ENCODE measurements at regions not wholly inside any gene's neighbourhood (a gene's known extent, or its start where the extent isn't known, plus 50 kb on each side); places are given as distances from the start of the nearest gene placed in this dataset.
"Not testable (repeated sequence)": the region's sequence is repeated elsewhere in the genome, so short reads cannot be mapped to it uniquely, and the experiment has no call there.

- TF ChIP-seq CTCF (IDR thresholded peaks at IDR 0.05; ENCODE audit: low read depth, low read length), result no peak
- Histone ChIP-seq H3K27me3 (ENCODE audit: control insufficient read depth, insufficient read depth, low read length) (no peaks in the 10 kb centered on the region), H3K4me3 (ENCODE audit: low read depth, low read length) (no peak overlapping the region), H3K27ac (ENCODE audit: low read depth, low read length) (no peak overlapping the region), H3K9me3 (ENCODE audit: control insufficient read depth, insufficient read depth, low read length) (peaks cover 20% of the 10 kb centered on the region)
- DNase-seq (ENCODE audit: low read depth, low spot score), result no peak
- ChIA-PET CTCF (no interaction called here), POLR2A (no interaction called here)
Measured at GRCh38 chr16:5761592-5761991, 664.0 kb upstream of the EEF2KMT start.

- ChIA-PET POLR2A (no interaction called here), CTCF (no interaction called here)
- DNase-seq (ENCODE audit: low read depth, low spot score), result no peak
- H3K27ac ChIP-seq (ENCODE audit: low read depth, low read length), result no peak overlapping the region
- no peak overlapping the region for H3K4me3 ChIP-seq (ENCODE audit: low read depth, low read length)
- no peaks in the 10 kb centered on the region for H3K27me3 ChIP-seq (ENCODE audit: control insufficient read depth, insufficient read depth, low read length)
- TF ChIP-seq CTCF (IDR thresholded peaks at IDR 0.05; ENCODE audit: low read depth, low read length), result no peak
- H3K9me3 ChIP-seq (ENCODE audit: control insufficient read depth, insufficient read depth, low read length), result peaks cover 15% of the 10 kb centered on the region
Measured at GRCh38 chr16:5758281-5758680, 660.7 kb upstream of the EEF2KMT start.

GRCh38 chr16:5756969-5757368, 659.4 kb upstream of the EEF2KMT start:
- Histone ChIP-seq H3K27me3 (ENCODE audit: control insufficient read depth, insufficient read depth, low read length) (no peaks in the 10 kb centered on the region), H3K4me3 (ENCODE audit: low read depth, low read length) (no peak overlapping the region), H3K27ac (ENCODE audit: low read depth, low read length) (no peak overlapping the region), H3K9me3 (ENCODE audit: control insufficient read depth, insufficient read depth, low read length) (peaks cover 11% of the 10 kb centered on the region; the same call in 1 of the 2 replicates)
- CTCF ChIA-PET, result no interaction called here
- no peak for TF ChIP-seq CTCF (IDR thresholded peaks at IDR 0.05; ENCODE audit: low read depth, low read length)
- POLR2A ChIA-PET, result no interaction called here
- DNase-seq (ENCODE audit: low read depth, low spot score), result no peak

- no peak for TF ChIP-seq CTCF (IDR thresholded peaks at IDR 0.05; ENCODE audit: low read depth, low read length)
- Histone ChIP-seq H3K27ac (ENCODE audit: low read depth, low read length) (no peak overlapping the region), H3K27me3 (ENCODE audit: control insufficient read depth, insufficient read depth, low read length) (no peaks in the 10 kb centered on the region), H3K4me3 (ENCODE audit: low read depth, low read length) (no peak overlapping the region), H3K9me3 (ENCODE audit: control insufficient read depth, insufficient read depth, low read length) (peaks cover 19% of the 10 kb centered on the region)
- POLR2A ChIA-PET, result no interaction called here
- DNase-seq (ENCODE audit: low read depth, low spot score), result no peak
- CTCF ChIA-PET, result no interaction called here
Measured at GRCh38 chr16:5753381-5753780, 655.8 kb upstream of the EEF2KMT start.

- DNase-seq (ENCODE audit: low read depth, low spot score), result no peak
- ChIA-PET CTCF (no interaction called here), POLR2A (no interaction called here)
- Histone ChIP-seq H3K27me3 (ENCODE audit: control insufficient read depth, insufficient read depth, low read length) (no peaks in the 10 kb centered on the region), H3K4me3 (ENCODE audit: low read depth, low read length) (no peak overlapping the region), H3K27ac (ENCODE audit: low read depth, low read length) (no peak overlapping the region), H3K9me3 (ENCODE audit: control insufficient read depth, insufficient read depth, low read length) (peaks cover 16% of the 10 kb centered on the region)
- no peak for TF ChIP-seq CTCF (IDR thresholded peaks at IDR 0.05; ENCODE audit: low read depth, low read length)
Measured at GRCh38 chr16:5751216-5751615, 653.6 kb upstream of the EEF2KMT start.

GRCh38 chr16:5750439-5750838, 652.8 kb upstream of the EEF2KMT start:
- CTCF ChIA-PET; H3K27ac ChIP-seq (ENCODE audit: low read depth, low read length); H3K27me3 ChIP-seq (ENCODE audit: control insufficient read depth, insufficient read depth, low read length); H3K4me3 ChIP-seq (ENCODE audit: low read depth, low read length); POLR2A ChIA-PET; DNase-seq (ENCODE audit: low read depth, low spot score): not testable (repeated sequence)
- peaks cover 11% of the 10 kb centered on the region for H3K9me3 ChIP-seq (ENCODE audit: control insufficient read depth, insufficient read depth, low read length)
